Anterior cingulate cortex (tissue), 58 donors: ENCODE measurements at regions not wholly inside any gene's neighbourhood (a gene's known extent, or its start where the extent isn't known, plus 50 kb on each side); places are given as distances from the start of the nearest gene placed in this dataset.
A peak's percentile ranks its signal among the peaks of the same experiment; 100 is the strongest.
"Not testable (repeated sequence)": the region's sequence is repeated elsewhere in the genome, so short reads cannot be mapped to it uniquely, and the experiment has no call there.

Experiments
- DNase-seq, 58 donors: peaks; one replicate each; lab custom pipeline; 2025; lab: John Stamatoyannopoulos, UW

GRCh38 chr1:59217439-59217838 lies 79.5 kb upstream of the FGGY start:
- not testable (repeated sequence) for DNase-seq

GRCh38 chr1:59218521-59219236 lies 78.2 kb upstream of the FGGY start:
- DNase-seq = no peak

- DNase-seq = no peak
Measured at GRCh38 chr1:59219916-59220315, 77.0 kb upstream of the FGGY start.

- no peak for DNase-seq
Measured at GRCh38 chr1:59220356-59220755, 76.5 kb upstream of the FGGY start.

- DNase-seq = no peak
Measured at GRCh38 chr1:59223198-59223597, 73.7 kb upstream of the FGGY start.

- DNase-seq = no peak
Measured at GRCh38 chr1:59223989-59224634, 72.8 kb upstream of the FGGY start.

- no peak for DNase-seq
Measured at GRCh38 chr1:59225594-59226316, 71.1 kb upstream of the FGGY start.

GRCh38 chr1:59229138-59229537 lies 67.8 kb upstream of the FGGY start:
- DNase-seq = no peak

GRCh38 chr1:59230622-59231021 lies 66.3 kb upstream of the FGGY start:
- DNase-seq = peak in 1 of 58 donors; percentile 1

- no peak for DNase-seq
Measured at GRCh38 chr1:59232216-59232615, 64.7 kb upstream of the FGGY start.

GRCh38 chr1:59233444-59233843 lies 63.5 kb upstream of the FGGY start:
- DNase-seq = no peak

- DNase-seq = peak in 7 of 58 donors; percentile 2 to 17 (median 6)
Measured at GRCh38 chr1:59236721-59237545, 60.0 kb upstream of the FGGY start.

- DNase-seq = no peak
Measured at GRCh38 chr1:59237900-59238299, 59.0 kb upstream of the FGGY start.

- DNase-seq = no peak
Measured at GRCh38 chr1:59238333-59238934, 58.5 kb upstream of the FGGY start.

GRCh38 chr1:59238993-59239392 lies 57.9 kb upstream of the FGGY start:
- no peak for DNase-seq

GRCh38 chr1:59241909-59242308 lies 55.0 kb upstream of the FGGY start:
- no peak for DNase-seq

- DNase-seq = no peak
Measured at GRCh38 chr1:59242370-59242769, 54.5 kb upstream of the FGGY start.

GRCh38 chr1:59243550-59243949 lies 53.3 kb upstream of the FGGY start:
- no peak for DNase-seq

GRCh38 chr1:59243978-59244377 lies 52.9 kb upstream of the FGGY start:
- no peak for DNase-seq

GRCh38 chr1:59244891-59245290 lies 52.0 kb upstream of the FGGY start:
- DNase-seq = no peak
